ENCODE measurements at regions not wholly inside any gene's neighbourhood (a gene's known extent, or its start where the extent isn't known, plus 50 kb on each side); places are given as distances from the start of the nearest gene placed in this dataset.

DNA sequence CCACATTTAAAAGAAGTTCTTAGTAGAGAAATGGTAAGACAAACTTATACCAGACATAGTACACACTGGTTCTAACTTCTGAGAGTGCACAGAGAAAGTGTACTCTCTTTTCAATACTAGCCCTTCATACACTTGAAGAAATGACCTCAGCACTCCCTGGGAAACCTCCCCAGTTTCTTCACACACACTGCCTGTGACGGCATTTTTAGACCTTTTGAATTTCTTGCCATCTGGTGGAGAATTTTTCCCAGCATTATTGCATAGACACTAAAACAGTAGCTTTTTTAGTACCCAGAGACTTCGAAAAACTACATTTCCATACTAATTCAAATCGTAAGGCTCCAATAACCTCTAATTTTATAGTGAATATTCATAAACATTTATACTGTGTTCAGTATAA lies 341.6 kb upstream of the MAOA start:
- Mint-ChIP-seq H3K4me3 (ENCODE audit: unreplicated experiment) (no peak overlapping the region), H3K27me3 (ENCODE audit: unreplicated experiment) (no peaks in the 10 kb centered on the region), H3K27ac (ENCODE audit: unreplicated experiment) (no peak overlapping the region), H3K9me3 (ENCODE audit: unreplicated experiment) (no peaks in the 10 kb centered on the region), H3K4me1 (ENCODE audit: unreplicated experiment) (no peaks in the 10 kb centered on the region), H3K36me3 (ENCODE audit: low read depth, unreplicated experiment) (no peaks in the 10 kb centered on the region)
- DNase-seq (ENCODE audit: low spot score) = no peak
- TF ChIP-seq, protein P1, sequence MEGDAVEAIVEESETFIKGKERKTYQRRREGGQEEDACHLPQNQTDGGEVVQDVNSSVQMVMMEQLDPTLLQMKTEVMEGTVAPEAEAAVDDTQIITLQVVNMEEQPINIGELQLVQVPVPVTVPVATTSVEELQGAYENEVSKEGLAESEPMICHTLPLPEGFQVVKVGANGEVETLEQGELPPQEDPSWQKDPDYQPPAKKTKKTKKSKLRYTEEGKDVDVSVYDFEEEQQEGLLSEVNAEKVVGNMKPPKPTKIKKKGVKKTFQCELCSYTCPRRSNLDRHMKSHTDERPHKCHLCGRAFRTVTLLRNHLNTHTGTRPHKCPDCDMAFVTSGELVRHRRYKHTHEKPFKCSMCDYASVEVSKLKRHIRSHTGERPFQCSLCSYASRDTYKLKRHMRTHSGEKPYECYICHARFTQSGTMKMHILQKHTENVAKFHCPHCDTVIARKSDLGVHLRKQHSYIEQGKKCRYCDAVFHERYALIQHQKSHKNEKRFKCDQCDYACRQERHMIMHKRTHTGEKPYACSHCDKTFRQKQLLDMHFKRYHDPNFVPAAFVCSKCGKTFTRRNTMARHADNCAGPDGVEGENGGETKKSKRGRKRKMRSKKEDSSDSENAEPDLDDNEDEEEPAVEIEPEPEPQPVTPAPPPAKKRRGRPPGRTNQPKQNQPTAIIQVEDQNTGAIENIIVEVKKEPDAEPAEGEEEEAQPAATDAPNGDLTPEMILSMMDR (IDR thresholded peaks at IDR 0.05; ENCODE audit: unreplicated experiment) = no peak

DNA sequence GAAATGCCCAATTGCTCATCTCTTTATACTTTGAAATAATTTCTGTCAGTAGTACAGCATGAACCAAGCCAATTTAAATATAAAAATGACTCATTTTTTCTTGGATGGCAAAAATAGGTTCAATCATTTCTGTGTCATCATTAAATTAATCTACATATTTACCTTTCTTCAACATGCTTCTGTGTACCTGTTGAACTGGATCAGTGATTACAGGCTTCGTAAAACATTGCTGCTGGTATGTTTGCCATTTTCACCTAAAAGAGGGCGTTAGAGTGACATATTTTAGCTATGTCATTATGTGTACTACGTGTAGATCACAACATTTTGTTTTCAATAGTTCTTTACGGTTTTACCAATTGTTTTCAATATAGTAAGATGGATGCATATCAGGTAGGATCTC lies 340.5 kb upstream of the MAOA start:
- no peak for DNase-seq (ENCODE audit: low spot score)
- TF ChIP-seq, protein P1 (IDR thresholded peaks at IDR 0.05; ENCODE audit: unreplicated experiment) = no peak
- Mint-ChIP-seq H3K27ac (ENCODE audit: unreplicated experiment) (no peak overlapping the region), H3K36me3 (ENCODE audit: low read depth, unreplicated experiment) (no peaks in the 10 kb centered on the region), H3K27me3 (ENCODE audit: unreplicated experiment) (no peaks in the 10 kb centered on the region), H3K9me3 (ENCODE audit: unreplicated experiment) (no peaks in the 10 kb centered on the region), H3K4me1 (ENCODE audit: unreplicated experiment) (no peaks in the 10 kb centered on the region), H3K4me3 (ENCODE audit: unreplicated experiment) (no peak overlapping the region)

DNA sequence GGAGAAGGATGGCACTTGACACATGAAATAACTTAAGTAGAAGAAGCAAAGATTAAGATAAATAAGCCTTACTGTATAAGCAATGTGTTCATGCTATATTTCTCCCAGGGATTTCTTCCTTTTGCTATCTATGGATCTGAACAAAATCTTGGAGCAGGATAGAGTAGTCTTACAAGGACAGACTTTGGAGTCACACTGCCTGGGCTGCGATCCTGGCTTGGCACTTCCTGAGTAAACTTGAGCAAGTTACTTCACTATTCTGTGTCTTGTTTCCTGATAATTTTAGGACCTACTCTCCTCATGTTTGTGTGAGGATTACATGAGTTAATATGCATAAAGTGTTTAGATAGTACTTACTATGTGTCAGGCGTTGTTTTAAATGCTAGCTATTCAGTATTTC lies 340.0 kb upstream of the MAOA start:
- Mint-ChIP-seq H3K9me3 (ENCODE audit: unreplicated experiment) (no peaks in the 10 kb centered on the region), H3K4me1 (ENCODE audit: unreplicated experiment) (no peaks in the 10 kb centered on the region), H3K4me3 (ENCODE audit: unreplicated experiment) (no peak overlapping the region)

DNA sequence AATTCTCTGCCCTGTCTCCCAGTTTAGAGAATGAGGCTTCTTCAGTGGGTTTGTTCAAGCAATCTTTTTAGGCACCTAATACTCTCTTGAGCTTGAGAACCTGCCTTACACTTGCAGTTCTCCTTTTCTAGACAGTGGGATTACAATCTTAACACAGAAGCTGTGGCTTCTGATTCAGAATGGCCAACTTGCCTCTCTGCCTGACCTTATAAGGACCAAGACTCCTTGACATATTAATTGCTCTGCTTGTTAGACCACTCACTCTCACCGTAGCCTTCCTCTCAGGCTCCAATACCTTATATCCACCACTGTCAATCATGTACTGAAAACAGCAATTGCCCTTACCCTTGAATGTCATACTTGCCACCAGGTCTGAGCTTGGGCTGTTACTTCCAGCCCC lies 338.7 kb upstream of the MAOA start:
- no peaks in the 10 kb centered on the region for H3K9me3 Mint-ChIP-seq (ENCODE audit: unreplicated experiment)
- no peak overlapping the region for H3K4me3 Mint-ChIP-seq (ENCODE audit: unreplicated experiment)
- no peak for DNase-seq (ENCODE audit: low spot score)
- H3K4me1 Mint-ChIP-seq (ENCODE audit: unreplicated experiment) = no peaks in the 10 kb centered on the region
- H3K36me3 Mint-ChIP-seq (ENCODE audit: low read depth, unreplicated experiment) = no peaks in the 10 kb centered on the region
- TF ChIP-seq, protein P1 (IDR thresholded peaks at IDR 0.05; ENCODE audit: unreplicated experiment) = no peak
- H3K27me3 Mint-ChIP-seq (ENCODE audit: unreplicated experiment) = no peaks in the 10 kb centered on the region
- no peak overlapping the region for H3K27ac Mint-ChIP-seq (ENCODE audit: unreplicated experiment)

More for the DNA sequence above, 340.0 kb upstream of the MAOA start:
- TF ChIP-seq, protein P1 (IDR thresholded peaks at IDR 0.05; ENCODE audit: unreplicated experiment) = no peak
- no peak for DNase-seq (ENCODE audit: low spot score)
- Mint-ChIP-seq H3K27me3 (ENCODE audit: unreplicated experiment) (no peaks in the 10 kb centered on the region), H3K36me3 (ENCODE audit: low read depth, unreplicated experiment) (no peaks in the 10 kb centered on the region), H3K27ac (ENCODE audit: unreplicated experiment) (no peak overlapping the region)

DNA sequence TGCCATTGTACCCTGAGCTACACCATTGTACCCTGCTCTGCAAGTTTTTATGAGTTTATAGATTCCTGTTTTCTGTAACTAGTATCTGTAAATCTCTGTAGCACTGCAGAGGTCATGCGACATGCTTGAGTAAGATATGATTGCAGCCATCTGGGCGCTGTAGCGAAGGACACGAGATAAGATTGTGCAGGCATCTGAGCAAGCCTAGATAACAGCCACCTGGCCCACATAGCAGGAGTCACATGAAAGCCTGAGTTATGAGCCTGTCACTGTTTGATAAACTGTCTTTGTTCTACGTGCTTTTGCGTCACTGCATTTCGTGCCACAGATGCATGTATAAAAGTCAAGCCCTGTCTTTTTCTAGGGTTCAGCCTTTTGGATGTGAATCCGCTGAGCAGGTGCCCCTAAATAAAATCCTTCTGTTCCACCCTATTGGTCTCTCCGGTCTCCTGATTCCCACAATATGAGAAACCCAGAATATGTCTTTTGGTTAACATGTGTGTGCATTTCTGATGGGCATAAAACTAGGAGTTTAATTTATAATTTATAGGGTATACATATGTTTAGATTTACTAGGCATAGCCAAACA lies 327.6 kb upstream of the MAOA start:
- Mint-ChIP-seq H3K27ac (ENCODE audit: unreplicated experiment) (no peak overlapping the region), H3K27me3 (ENCODE audit: unreplicated experiment) (peaks cover 4% of the 10 kb centered on the region), H3K36me3 (ENCODE audit: low read depth, unreplicated experiment) (no peaks in the 10 kb centered on the region), H3K4me3 (ENCODE audit: unreplicated experiment) (no peak overlapping the region), H3K4me1 (ENCODE audit: unreplicated experiment) (no peaks in the 10 kb centered on the region), H3K9me3 (ENCODE audit: unreplicated experiment) (no peaks in the 10 kb centered on the region)
- DNase-seq (ENCODE audit: low spot score) = no peak
- TF ChIP-seq, protein P1 (IDR thresholded peaks at IDR 0.05; ENCODE audit: unreplicated experiment) = no peak

All from endothelial cell (in vitro differentiated cells).